ENCODE measurements at regions not wholly inside any gene's neighbourhood (a gene's known extent, or its start where the extent isn't known, plus 50 kb on each side); places are given as distances from the start of the nearest gene placed in this dataset.

DNA sequence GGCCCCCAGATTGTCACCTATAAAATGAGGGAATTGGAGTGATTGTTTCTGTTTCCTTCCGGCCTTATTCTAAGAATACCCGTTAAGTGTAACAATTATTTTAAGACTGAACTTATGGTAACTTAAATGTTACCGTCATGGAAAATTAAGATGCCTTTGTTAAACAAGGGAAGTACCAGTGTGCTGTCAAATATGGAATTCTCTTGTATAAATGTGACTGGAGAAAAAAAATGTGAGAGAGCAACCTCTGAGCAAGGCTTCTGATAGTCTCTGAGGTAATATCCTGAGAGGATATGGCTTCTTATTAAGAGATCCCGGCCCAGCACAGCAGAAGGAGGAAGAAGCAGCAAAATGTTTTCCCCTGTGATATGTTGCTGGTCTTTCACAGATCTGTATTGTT, 480.7 kb upstream of the ADAMTS9 start:
- TF ChIP-seq POLR2A (IDR thresholded peaks at IDR 0.05) (no peak), CTCF (IDR thresholded peaks at IDR 0.05) (no peak)

Measured in thyroid gland (tissue), 4 donors.